ENCODE measurements at regions not wholly inside any gene's neighbourhood (a gene's known extent, or its start where the extent isn't known, plus 50 kb on each side); places are given as distances from the start of the nearest gene placed in this dataset.

DNA sequence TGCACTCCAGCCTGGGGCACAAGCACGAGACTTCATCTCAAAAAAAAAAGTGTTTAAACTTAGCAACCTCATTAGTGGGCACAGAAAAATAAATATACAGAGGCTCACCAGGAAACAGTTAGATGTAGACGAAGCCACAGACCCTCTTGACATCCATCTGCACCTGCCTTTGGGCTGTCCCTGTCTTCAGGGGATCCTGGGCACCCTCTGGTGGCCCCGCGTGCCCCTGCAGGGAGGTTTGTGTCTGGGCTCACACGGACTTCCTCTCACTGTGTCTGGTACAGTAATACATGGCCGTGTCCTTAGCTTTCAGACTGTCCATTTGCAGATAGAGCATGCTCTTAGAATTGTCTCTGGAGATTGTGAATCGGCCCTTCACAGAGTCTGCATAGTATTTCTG, 916.5 kb downstream of the TMEM121 start:
- Histone ChIP-seq H3K9me3 (ENCODE audit: insufficient read depth in 2 of 2, low read depth in 1 of 2, low read length in 1 of 2) (peaks cover 10 to 58% of the 10 kb centered on the region in 2 experiments; a peak in 3 of 4 replicates), H4K91ac (replicated peaks; ENCODE audit: insufficient read length, low read length) (no peak overlapping the region), H3K4ac (replicated peaks; ENCODE audit: insufficient read length, low read depth, low read length) (no peak overlapping the region), H4K20me1 (replicated peaks in 1 of 2; ENCODE audit: control insufficient read depth in 1 of 2, insufficient read depth in 2 of 2, low read length in 2 of 2) (no peaks in the 10 kb centered on the region), H2AK5ac (ENCODE audit: low read depth, low read length) (no peak overlapping the region), H2BK15ac (ENCODE audit: low read length) (no peak overlapping the region), H2BK120ac (replicated peaks; ENCODE audit: low read depth, low read length) (no peak overlapping the region), H3K18ac (ENCODE audit: extremely low read depth, low read length) (no peak overlapping the region), H3K79me1 (ENCODE audit: low read depth, low read length) (no peaks in the 10 kb centered on the region), H3K23ac (ENCODE audit: insufficient read length) (no peak overlapping the region), H3K27me3 (replicated peaks in 1 of 4; ENCODE audit: control insufficient read depth in 3 of 4, extremely low read depth in 1 of 4, insufficient read depth in 3 of 4, low read length in 3 of 4) (no peaks in the 10 kb centered on the region), H2BK12ac (ENCODE audit: low read depth, low read length) (no peak overlapping the region), H2BK20ac (ENCODE audit: low read length) (no peak overlapping the region), H3K4me1 (replicated peaks in 1 of 4; ENCODE audit: control insufficient read depth in 3 of 4, insufficient read depth in 4 of 4, low read length in 3 of 4) (no peaks in the 10 kb centered on the region), H3K56ac (replicated peaks; ENCODE audit: insufficient read length, low read depth, low read length) (no peak overlapping the region), H3K36me3 (ENCODE audit: control insufficient read depth in 2 of 4, insufficient read depth in 4 of 4, low read length in 3 of 4) (no peaks in the 10 kb centered on the region), H3K23me2 (ENCODE audit: low read depth, low read length) (no peaks in the 10 kb centered on the region), H3K9ac (replicated peaks in 1 of 4; ENCODE audit: extremely low read depth in 1 of 4, low read depth in 3 of 4, low read length in 3 of 4) (no peak overlapping the region), H3K27ac (ENCODE audit: low read depth, low read length) (no peak overlapping the region), H4K5ac (ENCODE audit: insufficient read length, low read depth, low read length) (no peak overlapping the region), H2BK5ac (ENCODE audit: low read depth, low read length) (no peak overlapping the region), H3K14ac (ENCODE audit: insufficient read length) (no peak overlapping the region), H3K79me2 (ENCODE audit: control insufficient read depth in 1 of 2, insufficient read depth in 2 of 2, low read length in 2 of 2) (no peaks in the 10 kb centered on the region), H3K4me2 (ENCODE audit: insufficient read depth in 1 of 2, low read depth in 2 of 2, low read length in 2 of 2) (no peak overlapping the region), H2AFZ (ENCODE audit: low read length) (no peak overlapping the region), H3K4me3 (ENCODE audit: extremely low read depth in 1 of 4, insufficient read depth in 2 of 4, low read depth in 3 of 4, low read length in 4 of 4) (no peak overlapping the region), H4K8ac (ENCODE audit: extremely low read depth, insufficient read depth, low read length) (no peak overlapping the region)
- CTCF ChIA-PET (ENCODE audit: partially characterized antibody) = no interaction called here
- no peak for FAIRE-seq
- DNase-seq (ENCODE audit: low read depth in 1 of 2, low spot score in 2 of 2) = no peak
- POLR2A ChIA-PET (ENCODE audit: partially characterized antibody) = no interaction called here
- 70% methylated on average over 5 of the region's 7 CpGs; no CpG with 5 or more reads in 1 of the 2 experiments for WGBS, 2 experiments (ENCODE audit: extremely low coverage in 1 of 2, insufficient coverage in 1 of 2, insufficient read length in 1 of 2, insufficient replicate concordance in 2 of 2, low coverage in 1 of 2, low lambda C conversion rate in 2 of 2, missing lambda C conversion rate in 1 of 2)
- TF ChIP-seq JUND (IDR thresholded peaks at IDR 0.05; ENCODE audit: low read length) (no peak), SUZ12 (IDR thresholded peaks at IDR 0.05; ENCODE audit: low read length) (no peak), KDM4A (IDR thresholded peaks at IDR 0.05; ENCODE audit: low read depth, low read length, severe bottlenecking) (no peak), JUN (IDR thresholded peaks at IDR 0.05; ENCODE audit: low read depth, low read length) (no peak), SAP30 (IDR thresholded peaks at IDR 0.05; ENCODE audit: insufficient read depth, insufficient replicate concordance, low read length) (no peak), RBBP5 (IDR thresholded peaks at IDR 0.05; ENCODE audit: borderline replicate concordance, low read depth, low read length) (no peak), HDAC2 (IDR thresholded peaks at IDR 0.05; ENCODE audit: borderline replicate concordance in 1 of 2, low read depth in 2 of 2, low read length in 2 of 2) (no peak), NRF1 (IDR thresholded peaks at IDR 0.05; ENCODE audit: low read depth, low read length) (no peak), CREB1 (IDR thresholded peaks at IDR 0.05) (no peak), BACH1 (IDR thresholded peaks at IDR 0.05; ENCODE audit: low read length) (no peak), SP4 (IDR thresholded peaks at IDR 0.05; ENCODE audit: low read length) (no peak), SP1 (IDR thresholded peaks at IDR 0.05; ENCODE audit: low read depth, low read length) (no peak), RAD21 (IDR thresholded peaks at IDR 0.05 in 1 of 2, conservative IDR thresholded peaks at IDR 0.05 in 1 of 2; ENCODE audit: low read depth in 2 of 2, low read length in 2 of 2) (no peak)
- TF ChIP-seq, protein P1, sequence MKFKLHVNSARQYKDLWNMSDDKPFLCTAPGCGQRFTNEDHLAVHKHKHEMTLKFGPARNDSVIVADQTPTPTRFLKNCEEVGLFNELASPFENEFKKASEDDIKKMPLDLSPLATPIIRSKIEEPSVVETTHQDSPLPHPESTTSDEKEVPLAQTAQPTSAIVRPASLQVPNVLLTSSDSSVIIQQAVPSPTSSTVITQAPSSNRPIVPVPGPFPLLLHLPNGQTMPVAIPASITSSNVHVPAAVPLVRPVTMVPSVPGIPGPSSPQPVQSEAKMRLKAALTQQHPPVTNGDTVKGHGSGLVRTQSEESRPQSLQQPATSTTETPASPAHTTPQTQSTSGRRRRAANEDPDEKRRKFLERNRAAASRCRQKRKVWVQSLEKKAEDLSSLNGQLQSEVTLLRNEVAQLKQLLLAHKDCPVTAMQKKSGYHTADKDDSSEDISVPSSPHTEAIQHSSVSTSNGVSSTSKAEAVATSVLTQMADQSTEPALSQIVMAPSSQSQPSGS (IDR thresholded peaks at IDR 0.05; ENCODE audit: low read length) = no peak

Data from H1 (cell line).